GM12892 (cell line): ENCODE measurements at regions not wholly inside any gene's neighbourhood (a gene's known extent, or its start where the extent isn't known, plus 50 kb on each side); places are given as distances from the start of the nearest gene placed in this dataset.

ENCODE experiments used
- DNase-seq: peaks from one replicate; pipeline ENCODE4 v3.0.0; 2011; ENCODE audit not compliant: insufficient read length
- FAIRE-seq: peaks from 2 replicates; lab custom pipeline; 2011; peaks lifted over from hg19 to GRCh38; lab: Jason Lieb, UNC
- POLR2A ChIP-seq: IDR thresholded peaks from 2 replicates; pipeline ENCODE4 v1.6.1; 2011; ENCODE audit warnings: low read depth, low read length, control low read depth
- POLR2AphosphoS5 ChIP-seq: IDR thresholded peaks from 2 replicates; pipeline ENCODE4 v1.6.1; 2011; ENCODE audit warnings: low read depth, low read length, control low read depth
- TAF1 ChIP-seq: IDR thresholded peaks from 2 replicates; pipeline ENCODE4 v1.6.1; 2011; ENCODE audit warnings: low read depth, mild to moderate bottlenecking, control low read depth, low read length, borderline replicate concordance

DNA sequence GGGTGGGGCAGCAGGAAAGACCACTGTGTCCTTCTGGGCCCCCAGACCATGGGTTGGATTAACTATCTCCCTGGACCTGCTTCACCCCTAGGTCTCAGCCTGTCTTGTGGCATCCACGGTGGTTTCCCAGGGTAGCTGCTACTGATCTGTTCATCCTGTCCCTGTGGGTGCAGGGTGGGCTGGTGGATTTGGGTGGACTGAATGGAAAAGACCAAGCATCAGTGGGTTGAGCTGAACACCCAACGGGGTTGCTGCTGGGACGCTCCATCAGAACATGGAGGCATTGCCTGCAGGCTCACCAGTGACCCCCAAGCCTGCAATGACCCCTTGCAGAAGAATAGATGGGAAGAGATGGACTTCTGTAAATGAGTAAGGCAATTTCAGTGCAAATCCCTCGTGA is 812.1 kb downstream of the TBC1D22A start:
- no peak for DNase-seq
- no peak for FAIRE-seq
- TF ChIP-seq TAF1 (no peak), POLR2A (no peak), POLR2AphosphoS5 (no peak)

DNA sequence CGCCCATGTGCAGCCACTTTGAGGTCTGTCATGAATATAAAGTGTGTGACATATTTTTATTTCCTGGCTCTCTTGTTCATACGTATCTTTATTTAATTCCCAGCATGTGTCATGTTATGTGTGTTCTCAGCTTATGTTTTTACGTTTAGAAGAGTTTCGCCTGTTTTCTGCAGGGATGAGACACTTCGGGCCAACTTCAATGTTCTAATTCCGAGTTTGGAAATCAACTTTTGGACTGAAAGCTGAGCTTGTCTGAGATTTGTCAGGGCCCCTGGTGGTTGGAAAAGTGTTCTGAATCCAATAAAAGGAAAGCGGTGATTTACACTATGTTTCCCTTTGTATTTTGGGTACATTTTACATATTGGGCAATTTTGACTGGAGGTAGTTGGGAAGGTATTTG is 810.7 kb downstream of the TBC1D22A start:
- TF ChIP-seq POLR2A (no peak), TAF1 (no peak), POLR2AphosphoS5 (no peak)
- DNase-seq (no peak), FAIRE-seq (no peak)

DNA sequence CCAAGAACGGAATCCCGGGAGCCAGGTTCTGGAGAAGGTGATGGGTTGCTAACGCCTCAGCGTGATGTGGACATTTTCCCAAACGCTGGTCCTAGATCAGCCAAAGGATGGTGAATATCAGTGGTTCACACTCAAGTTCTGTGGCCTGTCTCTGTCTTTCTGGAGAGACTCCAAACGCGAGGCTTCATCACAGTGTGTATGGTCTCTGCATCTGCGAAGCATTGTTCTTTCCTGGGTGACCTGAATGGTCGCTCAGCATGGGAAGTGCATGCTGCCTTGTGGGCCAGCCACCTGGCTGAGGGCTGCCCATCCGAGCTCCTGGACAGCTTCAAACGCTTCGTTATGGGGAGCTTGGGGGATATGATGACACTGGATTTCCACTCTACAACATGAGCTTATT is 810.0 kb downstream of the TBC1D22A start:
- FAIRE-seq (no peak), DNase-seq (no peak)
- TF ChIP-seq POLR2AphosphoS5 (no peak), POLR2A (no peak), TAF1 (no peak)

DNA sequence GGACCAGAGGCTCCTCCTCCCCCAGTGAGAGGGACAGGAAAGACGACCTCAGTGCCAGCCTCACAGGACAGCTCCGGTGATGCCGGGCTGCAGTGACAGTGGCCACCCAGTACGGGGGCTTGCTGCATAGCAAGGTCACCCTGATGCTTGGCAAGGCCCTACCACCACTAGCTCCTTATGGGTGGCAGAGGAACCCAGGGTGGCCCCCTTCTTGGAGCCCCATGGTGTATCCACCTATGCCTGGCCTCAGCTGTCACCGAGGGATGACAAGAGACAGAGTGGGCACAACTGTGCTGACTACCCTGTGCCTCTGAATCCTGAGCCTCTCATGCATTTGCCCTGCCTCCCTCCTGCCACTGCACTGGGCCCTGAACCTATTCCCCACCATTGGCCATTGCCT is 809.2 kb downstream of the TBC1D22A start:
- no peak for TF ChIP-seq POLR2AphosphoS5
- no peak for TF ChIP-seq TAF1
- no peak for TF ChIP-seq POLR2A
- DNase-seq = no peak
- no peak for FAIRE-seq

DNA sequence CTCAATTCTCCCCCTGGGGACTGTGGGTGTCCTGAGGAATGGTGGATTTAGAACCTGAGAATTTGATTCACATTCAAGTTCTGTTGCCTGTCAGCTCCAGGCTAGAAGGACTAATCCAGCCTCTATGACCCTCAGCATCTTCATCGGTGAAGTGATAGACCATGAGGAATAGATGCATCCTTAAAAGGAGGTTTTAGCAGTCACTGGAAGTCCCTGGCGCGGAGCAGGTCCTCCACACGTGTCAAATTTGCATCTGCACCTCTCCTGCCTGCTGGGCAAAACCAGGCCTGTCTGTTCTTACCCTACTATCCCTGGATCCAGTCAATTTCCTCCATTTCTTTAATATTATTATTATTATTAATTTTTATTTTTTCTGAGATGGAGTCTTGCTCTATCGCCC is 808.4 kb downstream of the TBC1D22A start:
- FAIRE-seq (no peak), DNase-seq (no peak)
- TF ChIP-seq POLR2A = no peak
- TF ChIP-seq TAF1 = no peak

DNA sequence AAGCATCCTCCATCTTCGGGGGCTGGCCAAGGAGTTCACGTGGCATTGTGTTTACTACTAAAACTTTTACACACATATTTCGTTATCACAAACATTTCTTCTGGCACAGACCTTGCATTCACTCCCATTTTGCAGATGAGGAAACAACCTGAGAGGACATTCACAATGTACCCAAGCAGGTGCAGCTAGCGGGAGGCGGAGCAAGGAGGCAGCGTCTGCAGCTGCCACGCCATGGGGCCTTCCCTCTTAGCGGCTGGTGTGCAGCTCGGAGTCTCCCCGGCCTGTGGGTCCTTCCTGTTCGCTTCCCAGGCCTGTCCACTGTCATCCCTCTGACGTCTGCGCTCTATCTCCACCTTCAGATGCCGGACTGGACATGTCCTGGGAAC is 807.8 kb downstream of the TBC1D22A start:
- FAIRE-seq = no peak

DNA sequence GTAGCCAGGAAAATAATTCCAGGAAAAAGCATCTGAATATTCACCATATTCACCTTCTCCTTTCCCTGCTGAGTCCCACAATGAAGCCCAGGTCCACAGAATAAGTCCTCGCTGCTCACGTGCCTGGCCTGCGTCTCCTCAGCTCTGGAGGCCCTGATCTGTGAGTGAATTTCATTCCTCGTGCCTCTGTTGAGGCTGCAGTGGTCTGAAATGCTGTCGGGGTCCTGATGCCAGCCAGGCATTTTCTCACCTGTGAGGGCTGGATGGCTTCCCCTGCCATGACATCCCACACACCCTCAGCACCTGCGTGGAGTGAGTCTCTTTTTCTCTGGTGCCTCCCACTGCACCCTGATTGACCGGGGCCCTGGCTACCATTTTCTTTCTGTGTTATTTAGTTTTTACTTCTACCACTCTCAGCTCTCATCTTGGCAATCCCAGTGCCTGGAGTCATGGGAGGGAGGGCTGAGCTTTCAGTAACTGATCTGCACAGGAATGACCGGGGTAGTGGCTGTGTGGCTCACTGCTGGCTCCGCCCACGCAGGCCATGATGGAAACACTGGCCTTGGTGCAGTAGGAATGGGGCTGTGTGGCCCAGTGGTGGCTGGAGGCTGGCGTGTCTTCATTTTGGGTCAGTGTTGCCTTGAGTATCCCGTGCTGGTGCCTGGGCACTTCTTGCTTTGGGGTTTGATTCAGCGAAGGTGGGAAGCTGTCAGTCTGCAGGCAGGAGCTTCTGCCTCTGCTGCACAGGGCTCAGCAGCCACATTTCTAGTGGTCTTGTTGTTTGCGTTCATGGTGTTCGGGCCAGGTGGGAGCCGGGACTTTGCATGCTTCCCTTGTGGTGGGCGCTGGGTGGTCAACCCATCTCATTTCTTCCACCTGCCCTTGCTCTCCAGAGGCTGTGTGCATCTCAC is 807.2 kb downstream of the TBC1D22A start:
- TF ChIP-seq TAF1 = no peak
- no peak for TF ChIP-seq POLR2A
- no peak for TF ChIP-seq POLR2AphosphoS5
- FAIRE-seq (no peak), DNase-seq (no peak)

More for the DNA sequence above, 807.8 kb downstream of the TBC1D22A start:
- TF ChIP-seq POLR2AphosphoS5 (no peak), POLR2A (no peak), TAF1 (no peak)
- no peak for DNase-seq

DNA sequence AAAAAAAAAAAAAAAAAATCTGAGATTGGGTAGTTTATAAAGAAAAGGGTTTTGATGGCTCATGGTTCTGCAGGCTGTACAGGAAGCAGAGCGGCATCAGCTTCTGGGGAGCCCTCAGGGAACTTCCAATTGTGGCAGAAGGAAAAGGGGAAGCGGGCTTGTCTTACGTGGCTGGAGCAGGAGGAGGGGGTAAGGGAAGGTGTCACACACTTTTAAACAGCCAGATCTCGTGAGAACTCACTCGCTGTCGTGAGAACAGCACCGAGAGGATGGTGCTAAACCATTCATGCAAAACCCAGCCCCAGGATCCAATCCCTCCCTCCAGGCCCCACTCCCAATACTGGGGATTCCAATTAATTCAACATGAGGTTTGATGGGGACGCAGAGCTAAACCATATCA is 806.2 kb downstream of the TBC1D22A start:
- FAIRE-seq (no peak), DNase-seq (no peak)
- TF ChIP-seq POLR2A = no peak
- no peak for TF ChIP-seq POLR2AphosphoS5
- no peak for TF ChIP-seq TAF1

DNA sequence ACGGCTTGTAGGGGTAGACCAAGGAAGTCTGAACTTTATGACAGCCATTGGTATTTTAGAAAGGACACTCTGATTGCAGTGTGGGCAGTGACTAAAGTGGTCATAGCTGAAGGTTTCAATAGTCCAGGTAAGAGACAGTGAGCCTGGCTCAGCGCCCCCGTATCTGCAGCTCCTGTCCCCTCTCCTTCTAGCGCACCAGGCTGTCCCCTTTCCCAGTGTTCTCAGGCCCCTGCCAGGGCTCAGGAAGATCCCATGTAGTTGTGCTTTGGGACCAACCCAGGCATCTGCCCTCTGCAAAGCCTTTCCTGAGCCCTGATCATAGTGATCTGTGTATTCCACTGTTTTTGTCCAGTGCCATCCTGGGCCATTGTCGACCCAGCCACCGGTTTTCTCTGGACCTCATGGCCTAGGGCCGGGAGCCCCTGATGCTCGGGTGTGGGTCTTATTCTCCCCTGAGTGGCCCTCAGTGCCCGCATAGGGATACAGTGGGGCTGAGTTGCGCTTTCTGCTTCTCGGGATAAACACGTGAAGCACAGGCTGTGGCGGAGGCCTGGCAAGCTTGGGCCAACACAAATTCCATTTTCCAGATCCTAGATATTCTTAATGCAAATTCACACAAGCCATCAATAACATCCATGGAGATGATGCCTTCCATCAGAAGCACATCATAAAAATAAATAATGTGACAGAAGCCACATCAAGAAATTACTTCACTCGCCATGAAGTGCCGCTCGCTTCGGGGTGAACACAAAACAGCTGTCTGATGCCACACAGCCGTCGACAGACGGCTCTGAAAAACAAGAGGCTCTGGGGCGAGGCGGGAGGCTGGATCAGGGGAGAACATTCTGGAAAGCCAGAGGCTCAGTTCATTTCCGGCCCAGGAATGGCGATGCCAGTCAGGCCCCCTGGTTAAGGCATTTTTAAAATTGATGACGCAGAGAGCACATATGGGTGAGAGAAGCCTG is 805.0 kb downstream of the TBC1D22A start:
- TF ChIP-seq POLR2AphosphoS5 = no peak
- TF ChIP-seq TAF1 = no peak
- TF ChIP-seq POLR2A = no peak
- DNase-seq (no peak), FAIRE-seq (no peak)

DNA sequence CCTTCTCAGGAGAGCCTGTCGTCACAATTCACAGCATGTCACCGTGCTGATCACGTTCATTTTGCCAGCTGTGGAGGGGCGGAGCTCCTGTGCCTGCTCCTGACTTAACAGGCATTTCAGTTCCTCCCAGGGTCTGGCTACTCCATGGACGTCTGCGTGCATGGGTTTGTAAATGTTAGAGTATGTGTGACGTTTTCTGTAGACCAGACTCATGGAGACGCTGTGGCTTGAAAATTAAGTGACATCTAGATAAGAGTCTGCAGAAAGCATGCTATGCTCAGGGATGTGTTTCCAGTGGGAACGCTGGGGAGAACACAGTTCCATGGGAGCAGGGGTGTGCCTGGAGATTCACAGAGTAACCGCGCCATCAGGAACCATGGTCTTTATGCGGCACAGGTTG is 804.0 kb downstream of the TBC1D22A start:
- no peak for DNase-seq
- TF ChIP-seq POLR2AphosphoS5 (no peak), TAF1 (no peak), POLR2A (no peak)
- FAIRE-seq = no peak

DNA sequence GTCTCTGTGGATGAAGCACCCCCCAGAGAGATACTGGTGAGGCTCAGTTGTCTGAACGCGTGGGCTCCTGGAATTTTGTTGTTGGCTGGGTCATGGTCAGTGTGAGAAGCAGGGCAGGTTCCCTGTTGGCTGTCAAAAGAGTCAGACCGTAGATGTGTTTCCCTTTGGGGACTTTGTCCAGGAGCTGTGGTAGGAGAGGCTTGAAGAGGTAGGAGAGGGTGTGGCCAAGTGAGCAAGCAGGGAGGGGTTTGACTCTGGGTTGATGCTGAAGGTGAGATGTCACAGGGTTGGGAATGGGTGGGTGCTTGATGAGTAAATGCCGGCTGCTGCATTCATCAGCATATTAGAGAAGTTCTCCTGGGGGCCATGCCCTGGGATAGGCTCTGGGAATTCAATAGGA is 803.2 kb downstream of the TBC1D22A start:
- DNase-seq (no peak), FAIRE-seq (no peak)
- TF ChIP-seq POLR2AphosphoS5 (no peak), POLR2A (no peak), TAF1 (no peak)
